ENCODE measurements at regions not wholly inside any gene's neighbourhood (a gene's known extent, or its start where the extent isn't known, plus 50 kb on each side); places are given as distances from the start of the nearest gene placed in this dataset.

- no peaks in the 10 kb centered on the region for H3K27me3 ChIP-seq (ENCODE audit: control insufficient read depth, insufficient read depth, low read length)
- no peak for DNase-seq (ENCODE audit: low read depth in 4 of 6, low spot score in 6 of 6)
- no peaks in the 10 kb centered on the region for H3K36me3 ChIP-seq (ENCODE audit: control insufficient read depth, insufficient read depth, low read length)
- no peak overlapping the region for H3K27ac ChIP-seq (ENCODE audit: low read depth, low read length)
- WGBS (ENCODE audit: insufficient coverage): 100% methylated on average over 4 of the region's 7 CpGs
- H3K9me3 ChIP-seq (ENCODE audit: control insufficient read depth, insufficient read depth, low read length): no peaks in the 10 kb centered on the region
- H3K4me3 ChIP-seq (ENCODE audit: low read depth, low read length): no peak overlapping the region
- H3K4me1 ChIP-seq (ENCODE audit: control insufficient read depth, insufficient read depth, low read length): no peaks in the 10 kb centered on the region
Observed at GRCh38 chr3:59391131-59391530, 341.3 kb upstream of the CFAP20DC start.

GRCh38 chr3:59388555-59389270 is 338.9 kb upstream of the CFAP20DC start:
- Histone ChIP-seq H3K9me3 (ENCODE audit: control insufficient read depth, insufficient read depth, low read length) (no peaks in the 10 kb centered on the region), H3K27me3 (ENCODE audit: control insufficient read depth, insufficient read depth, low read length) (no peaks in the 10 kb centered on the region), H3K36me3 (ENCODE audit: control insufficient read depth, insufficient read depth, low read length) (no peaks in the 10 kb centered on the region), H3K4me1 (ENCODE audit: control insufficient read depth, insufficient read depth, low read length) (no peaks in the 10 kb centered on the region), H3K4me3 (ENCODE audit: low read depth, low read length) (no peak overlapping the region), H3K27ac (ENCODE audit: low read depth, low read length) (no peak overlapping the region)
- WGBS (ENCODE audit: insufficient coverage): no CpG with 5 or more reads among the region's 3 CpGs
- no peak for DNase-seq (ENCODE audit: low read depth in 4 of 6, low spot score in 6 of 6)

GRCh38 chr3:59386165-59386564 is 336.3 kb upstream of the CFAP20DC start:
- no peaks in the 10 kb centered on the region for H3K4me1 ChIP-seq (ENCODE audit: control insufficient read depth, insufficient read depth, low read length)
- 100% methylated on average over 2 of the region's 5 CpGs for WGBS (ENCODE audit: insufficient coverage)
- H3K27ac ChIP-seq (ENCODE audit: low read depth, low read length): no peak overlapping the region
- H3K27me3 ChIP-seq (ENCODE audit: control insufficient read depth, insufficient read depth, low read length): no peaks in the 10 kb centered on the region
- no peaks in the 10 kb centered on the region for H3K9me3 ChIP-seq (ENCODE audit: control insufficient read depth, insufficient read depth, low read length)
- H3K4me3 ChIP-seq (ENCODE audit: low read depth, low read length): no peak overlapping the region
- no peak for DNase-seq (ENCODE audit: low read depth in 4 of 6, low spot score in 6 of 6)
- no peaks in the 10 kb centered on the region for H3K36me3 ChIP-seq (ENCODE audit: control insufficient read depth, insufficient read depth, low read length)

GRCh38 chr3:59385547-59385946 is 335.7 kb upstream of the CFAP20DC start:
- no peaks in the 10 kb centered on the region for H3K4me1 ChIP-seq (ENCODE audit: control insufficient read depth, insufficient read depth, low read length)
- 89% methylated on average over 7 of the region's 7 CpGs for WGBS (ENCODE audit: insufficient coverage)
- no peaks in the 10 kb centered on the region for H3K9me3 ChIP-seq (ENCODE audit: control insufficient read depth, insufficient read depth, low read length)
- no peak overlapping the region for H3K27ac ChIP-seq (ENCODE audit: low read depth, low read length)
- DNase-seq (ENCODE audit: low read depth in 4 of 6, low spot score in 6 of 6): no peak
- no peaks in the 10 kb centered on the region for H3K27me3 ChIP-seq (ENCODE audit: control insufficient read depth, insufficient read depth, low read length)
- H3K4me3 ChIP-seq (ENCODE audit: low read depth, low read length): no peak overlapping the region
- H3K36me3 ChIP-seq (ENCODE audit: control insufficient read depth, insufficient read depth, low read length): no peaks in the 10 kb centered on the region

- WGBS (ENCODE audit: insufficient coverage): no CpG with 5 or more reads among the region's 2 CpGs
- no peak overlapping the region for H3K4me3 ChIP-seq (ENCODE audit: low read depth, low read length)
Observed at GRCh38 chr3:59381282-59381681, 331.5 kb upstream of the CFAP20DC start.

GRCh38 chr3:59380146-59380545 is 330.3 kb upstream of the CFAP20DC start:
- no peaks in the 10 kb centered on the region for H3K27me3 ChIP-seq (ENCODE audit: control insufficient read depth, insufficient read depth, low read length)

More at GRCh38 chr3:59381282-59381681, 331.5 kb upstream of the CFAP20DC start:
- Histone ChIP-seq H3K27ac (ENCODE audit: low read depth, low read length) (no peak overlapping the region), H3K9me3 (ENCODE audit: control insufficient read depth, insufficient read depth, low read length) (no peaks in the 10 kb centered on the region), H3K27me3 (ENCODE audit: control insufficient read depth, insufficient read depth, low read length) (no peaks in the 10 kb centered on the region), H3K36me3 (ENCODE audit: control insufficient read depth, insufficient read depth, low read length) (no peaks in the 10 kb centered on the region), H3K4me1 (ENCODE audit: control insufficient read depth, insufficient read depth, low read length) (no peaks in the 10 kb centered on the region)
- DNase-seq (ENCODE audit: low read depth in 4 of 6, low spot score in 6 of 6): no peak

GRCh38 chr3:59374818-59375211 is 325.0 kb upstream of the CFAP20DC start:
- Histone ChIP-seq H3K9me3 (ENCODE audit: control insufficient read depth, insufficient read depth, low read length) (no peaks in the 10 kb centered on the region), H3K27me3 (ENCODE audit: control insufficient read depth, insufficient read depth, low read length) (no peaks in the 10 kb centered on the region), H3K4me1 (ENCODE audit: control insufficient read depth, insufficient read depth, low read length) (peaks cover 2% of the 10 kb centered on the region), H3K27ac (ENCODE audit: low read depth, low read length) (no peak overlapping the region), H3K4me3 (ENCODE audit: low read depth, low read length) (no peak overlapping the region), H3K36me3 (ENCODE audit: control insufficient read depth, insufficient read depth, low read length) (no peaks in the 10 kb centered on the region)
- peak in 2 of 6 donors; percentile 40 to 57 for DNase-seq (ENCODE audit: low read depth in 4 of 6, low spot score in 6 of 6)
- whole genome bisulfite sequencing (ENCODE audit: insufficient coverage): no CpG with 5 or more reads among the region's 3 CpGs

More at GRCh38 chr3:59380146-59380545, 330.3 kb upstream of the CFAP20DC start:
- no peak overlapping the region for H3K27ac ChIP-seq (ENCODE audit: low read depth, low read length)
- H3K9me3 ChIP-seq (ENCODE audit: control insufficient read depth, insufficient read depth, low read length): no peaks in the 10 kb centered on the region
- H3K36me3 ChIP-seq (ENCODE audit: control insufficient read depth, insufficient read depth, low read length): no peaks in the 10 kb centered on the region
- no peak for DNase-seq (ENCODE audit: low read depth in 4 of 6, low spot score in 6 of 6)
- H3K4me3 ChIP-seq (ENCODE audit: low read depth, low read length): no peak overlapping the region
- no peaks in the 10 kb centered on the region for H3K4me1 ChIP-seq (ENCODE audit: control insufficient read depth, insufficient read depth, low read length)

GRCh38 chr3:59374091-59374817 is 324.4 kb upstream of the CFAP20DC start:
- Histone ChIP-seq H3K9me3 (ENCODE audit: control insufficient read depth, insufficient read depth, low read length) (no peaks in the 10 kb centered on the region), H3K4me3 (ENCODE audit: low read depth, low read length) (no peak overlapping the region), H3K4me1 (ENCODE audit: control insufficient read depth, insufficient read depth, low read length) (peaks cover 2% of the 10 kb centered on the region), H3K27ac (ENCODE audit: low read depth, low read length) (no peak overlapping the region), H3K36me3 (ENCODE audit: control insufficient read depth, insufficient read depth, low read length) (no peaks in the 10 kb centered on the region), H3K27me3 (ENCODE audit: control insufficient read depth, insufficient read depth, low read length) (no peaks in the 10 kb centered on the region)
- 68% methylated on average over 2 of the region's 6 CpGs for WGBS (ENCODE audit: insufficient coverage)
- DNase-seq (ENCODE audit: low read depth in 4 of 6, low spot score in 6 of 6): no peak

GRCh38 chr3:59372346-59372745 is 322.5 kb upstream of the CFAP20DC start:
- peak in 1 of 6 donors; percentile 5 for DNase-seq (ENCODE audit: low read depth in 4 of 6, low spot score in 6 of 6)
- no peaks in the 10 kb centered on the region for H3K36me3 ChIP-seq (ENCODE audit: control insufficient read depth, insufficient read depth, low read length)

More at GRCh38 chr3:59372346-59372745, 322.5 kb upstream of the CFAP20DC start:
- H3K9me3 ChIP-seq (ENCODE audit: control insufficient read depth, insufficient read depth, low read length): no peaks in the 10 kb centered on the region
- H3K27ac ChIP-seq (ENCODE audit: low read depth, low read length): no peak overlapping the region
- H3K4me3 ChIP-seq (ENCODE audit: low read depth, low read length): no peak overlapping the region
- H3K4me1 ChIP-seq (ENCODE audit: control insufficient read depth, insufficient read depth, low read length): peaks cover 2% of the 10 kb centered on the region
- no peaks in the 10 kb centered on the region for H3K27me3 ChIP-seq (ENCODE audit: control insufficient read depth, insufficient read depth, low read length)
- WGBS (ENCODE audit: insufficient coverage): 82% methylated on average over 2 of the region's 3 CpGs

Measured in spinal cord (tissue), 9 donors.